A673 (cell line): ENCODE measurements at regions not wholly inside any gene's neighbourhood (a gene's known extent, or its start where the extent isn't known, plus 50 kb on each side); places are given as distances from the start of the nearest gene placed in this dataset.

Experiments used
- BruUV-seq: library from RNA; stranded (reverse); fragments of 400-500 nt; replicated peaks from 2 replicates; lab custom pipeline; 2021; lab: Mats Ljungman, UMichigan
- CTCF ChIA-PET: fragments of 300-600 bp; sonication (Branson Sonifier 250); formaldehyde crosslinking; loops from one replicate; lab custom pipeline; 2022; ENCODE audit warnings: antibody characterized with exemption; lab: Charles Lee
- POLR2A ChIA-PET: fragments of 300-600 bp; sonication (Branson Sonifier 250); formaldehyde crosslinking; loops from one replicate; lab custom pipeline; 2022; ENCODE audit warnings: antibody characterized with exemption; ENCODE audit not compliant: low non-redundant PET; lab: Charles Lee
- DNase-seq: peaks from one replicate; pipeline ENCODE4 v3.0.0-alpha.2; 2015; ENCODE audit warnings: low spot score
- H3K27ac ChIP-seq: fragments of 200-600 bp; sonication (generic); 2 replicates; pipeline ENCODE4 v1.5.1; 2016; ENCODE audit warnings: mixed run types, low read depth, mild to moderate bottlenecking, mixed read lengths, antibody characterized with exemption, low read length; ENCODE audit not compliant: poor library complexity, severe bottlenecking
- H3K27me3 ChIP-seq: fragments of 200-600 bp; sonication (generic); replicated peaks from 2 replicates; pipeline ENCODE4 v1.6.1; 2017; ENCODE audit warnings: mixed run types, low read depth, mild to moderate bottlenecking, mixed read lengths, antibody characterized with exemption, low read length; ENCODE audit not compliant: insufficient read depth, poor library complexity
- H3K36me3 ChIP-seq: fragments of 200-600 bp; sonication (generic); 2 replicates; pipeline ENCODE4 v1.6.1; 2016; ENCODE audit warnings: mixed run types, mild to moderate bottlenecking, mixed read lengths, antibody characterized with exemption, low read length; ENCODE audit not compliant: insufficient read depth, poor library complexity, severe bottlenecking
- H3K4me1 ChIP-seq: fragments of 200-600 bp; sonication (generic); 2 replicates; pipeline ENCODE4 v1.6.1; 2017; ENCODE audit warnings: mixed run types, mild to moderate bottlenecking, mixed read lengths, antibody characterized with exemption, low read length; ENCODE audit not compliant: insufficient read depth, poor library complexity, severe bottlenecking
- H3K4me3 ChIP-seq: fragments of 200-600 bp; sonication (generic); 2 replicates; pipeline ENCODE4 v1.5.1; 2016; ENCODE audit warnings: low read depth, mixed run types, mild to moderate bottlenecking, mixed read lengths, low read length; ENCODE audit not compliant: poor library complexity, severe bottlenecking
- H3K9me3 ChIP-seq: fragments of 200-600 bp; sonication (generic); 2 replicates; pipeline ENCODE4 v1.6.1; 2016; ENCODE audit warnings: mixed run types, low read depth, mild to moderate bottlenecking, mixed read lengths, antibody characterized with exemption, low read length; ENCODE audit not compliant: poor library complexity, severe bottlenecking
- EZH2 ChIP-seq: fragments of 200-600 bp; sonication (generic); IDR thresholded peaks from 2 replicates; pipeline ENCODE4 v1.6.1; 2017; ENCODE audit warnings: borderline replicate concordance, low read depth, mild to moderate bottlenecking, mixed read lengths, antibody characterized with exemption, low read length; ENCODE audit not compliant: poor library complexity, severe bottlenecking
- intact Hi-C: fragments of 100-400 bp; cut with micrococcal nuclease; formaldehyde crosslinking; loops from one replicate; pipeline ENCODE4 v1.10.0; 2022; ENCODE audit not compliant: unreplicated experiment
- TF ChIP-seq, protein P1 (sequence below): fragments of 300-800, 200-600 bp; sonication (generic); conservative IDR thresholded peaks from 2 replicates; pipeline ENCODE4 v1.5.1; 2017; ENCODE audit warnings: low read depth, mild to moderate bottlenecking, antibody characterized with exemption, low read length, moderate library complexity, mixed read lengths

GRCh38 chr7:47194516-47195057 lies 387.3 kb downstream of the TNS3 start:
- Histone ChIP-seq H3K4me1 (no peaks in the 10 kb centered on the region), H3K9me3 (no peaks in the 10 kb centered on the region), H3K36me3 (no peaks in the 10 kb centered on the region), H3K4me3 (no peak overlapping the region), H3K27ac (no peak overlapping the region), H3K27me3 (peaks cover 7% of the 10 kb centered on the region)
- BruUV-seq = no TSS peak
- ChIA-PET POLR2A (no interaction called here), CTCF (no interaction called here)
- DNase-seq = no peak
- TF ChIP-seq, protein P1, sequence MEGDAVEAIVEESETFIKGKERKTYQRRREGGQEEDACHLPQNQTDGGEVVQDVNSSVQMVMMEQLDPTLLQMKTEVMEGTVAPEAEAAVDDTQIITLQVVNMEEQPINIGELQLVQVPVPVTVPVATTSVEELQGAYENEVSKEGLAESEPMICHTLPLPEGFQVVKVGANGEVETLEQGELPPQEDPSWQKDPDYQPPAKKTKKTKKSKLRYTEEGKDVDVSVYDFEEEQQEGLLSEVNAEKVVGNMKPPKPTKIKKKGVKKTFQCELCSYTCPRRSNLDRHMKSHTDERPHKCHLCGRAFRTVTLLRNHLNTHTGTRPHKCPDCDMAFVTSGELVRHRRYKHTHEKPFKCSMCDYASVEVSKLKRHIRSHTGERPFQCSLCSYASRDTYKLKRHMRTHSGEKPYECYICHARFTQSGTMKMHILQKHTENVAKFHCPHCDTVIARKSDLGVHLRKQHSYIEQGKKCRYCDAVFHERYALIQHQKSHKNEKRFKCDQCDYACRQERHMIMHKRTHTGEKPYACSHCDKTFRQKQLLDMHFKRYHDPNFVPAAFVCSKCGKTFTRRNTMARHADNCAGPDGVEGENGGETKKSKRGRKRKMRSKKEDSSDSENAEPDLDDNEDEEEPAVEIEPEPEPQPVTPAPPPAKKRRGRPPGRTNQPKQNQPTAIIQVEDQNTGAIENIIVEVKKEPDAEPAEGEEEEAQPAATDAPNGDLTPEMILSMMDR = no peak
- no peak for TF ChIP-seq EZH2
- intact Hi-C loops = no loop called here

GRCh38 chr7:47192978-47193377 lies 388.9 kb downstream of the TNS3 start:
- no peak for TF ChIP-seq EZH2
- TF ChIP-seq, protein P1 = no peak
- intact Hi-C loops = no loop called here
- H3K4me1 ChIP-seq = no peaks in the 10 kb centered on the region
- H3K27ac ChIP-seq = no peak overlapping the region
- H3K9me3 ChIP-seq = no peaks in the 10 kb centered on the region
- ChIA-PET CTCF (no interaction called here), POLR2A (no interaction called here)
- H3K27me3 ChIP-seq = peaks cover 15% of the 10 kb centered on the region
- BruUV-seq = no TSS peak
- H3K4me3 ChIP-seq = no peak overlapping the region
- H3K36me3 ChIP-seq = no peaks in the 10 kb centered on the region
- no peak for DNase-seq

DNA sequence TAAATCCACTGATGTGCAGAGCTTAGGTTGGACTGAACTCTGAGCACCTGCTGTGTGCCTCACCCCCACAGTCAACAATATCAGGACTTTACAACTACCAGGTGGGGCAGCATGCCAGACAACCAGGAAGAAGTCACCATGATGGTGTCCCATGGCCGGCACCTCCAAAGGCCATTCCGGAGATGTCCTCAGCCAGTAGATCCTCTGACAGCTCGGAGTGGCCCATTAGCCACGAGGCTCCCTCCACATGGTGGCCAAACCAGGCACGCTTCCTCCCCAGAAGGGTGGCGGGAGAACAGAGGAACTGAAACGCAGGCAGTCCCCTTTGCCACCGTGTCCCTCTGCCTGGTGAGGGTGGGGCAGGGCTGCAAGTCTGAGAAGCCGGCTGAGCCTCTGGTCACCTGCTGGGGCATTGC lies 390.0 kb downstream of the TNS3 start:
- DNase-seq = no peak
- Histone ChIP-seq H3K27me3 (peaks cover 17% of the 10 kb centered on the region), H3K4me3 (no peak overlapping the region), H3K36me3 (no peaks in the 10 kb centered on the region), H3K4me1 (no peaks in the 10 kb centered on the region), H3K9me3 (no peaks in the 10 kb centered on the region), H3K27ac (no peak overlapping the region)
- no TSS peak for BruUV-seq
- ChIA-PET CTCF (no interaction called here), POLR2A (interaction anchor here (0.6 kb wide), 1 partner anchor 1902 kb away, joined by 5 read pairs; no protein-coding TSS in a partner anchor)
- TF ChIP-seq EZH2 = no peak
- TF ChIP-seq, protein P1 = no peak
- intact Hi-C loops = no loop called here
